ENCODE measurements at regions not wholly inside any gene's neighbourhood (a gene's known extent, or its start where the extent isn't known, plus 50 kb on each side); places are given as distances from the start of the nearest gene placed in this dataset.

DNA sequence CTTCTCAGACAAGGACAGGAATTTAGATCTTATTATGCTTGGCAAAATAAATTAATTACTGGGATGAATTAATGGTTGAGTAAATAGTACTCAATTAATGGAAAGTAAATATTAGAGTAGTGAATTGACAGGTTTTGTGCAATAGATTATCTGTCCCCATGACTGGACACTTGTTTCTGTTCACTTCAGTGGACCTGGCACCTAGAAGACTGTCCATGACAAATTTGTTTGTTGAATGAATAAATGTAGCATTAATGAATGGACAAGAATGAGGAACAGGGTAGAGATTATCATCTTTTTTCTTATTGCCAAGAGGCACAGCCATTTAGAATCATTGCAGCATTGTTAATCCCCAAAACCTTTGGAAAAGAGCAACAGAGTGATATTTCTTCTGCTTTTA, 570.0 kb upstream of the CRIM1 start:
- TF ChIP-seq, protein P1, sequence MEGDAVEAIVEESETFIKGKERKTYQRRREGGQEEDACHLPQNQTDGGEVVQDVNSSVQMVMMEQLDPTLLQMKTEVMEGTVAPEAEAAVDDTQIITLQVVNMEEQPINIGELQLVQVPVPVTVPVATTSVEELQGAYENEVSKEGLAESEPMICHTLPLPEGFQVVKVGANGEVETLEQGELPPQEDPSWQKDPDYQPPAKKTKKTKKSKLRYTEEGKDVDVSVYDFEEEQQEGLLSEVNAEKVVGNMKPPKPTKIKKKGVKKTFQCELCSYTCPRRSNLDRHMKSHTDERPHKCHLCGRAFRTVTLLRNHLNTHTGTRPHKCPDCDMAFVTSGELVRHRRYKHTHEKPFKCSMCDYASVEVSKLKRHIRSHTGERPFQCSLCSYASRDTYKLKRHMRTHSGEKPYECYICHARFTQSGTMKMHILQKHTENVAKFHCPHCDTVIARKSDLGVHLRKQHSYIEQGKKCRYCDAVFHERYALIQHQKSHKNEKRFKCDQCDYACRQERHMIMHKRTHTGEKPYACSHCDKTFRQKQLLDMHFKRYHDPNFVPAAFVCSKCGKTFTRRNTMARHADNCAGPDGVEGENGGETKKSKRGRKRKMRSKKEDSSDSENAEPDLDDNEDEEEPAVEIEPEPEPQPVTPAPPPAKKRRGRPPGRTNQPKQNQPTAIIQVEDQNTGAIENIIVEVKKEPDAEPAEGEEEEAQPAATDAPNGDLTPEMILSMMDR (IDR thresholded peaks at IDR 0.05) = no peak
- DNase-seq (ENCODE audit: low spot score) = no peak
- no peak for ATAC-seq (ENCODE audit: low FRiP score)

- ATAC-seq (ENCODE audit: low FRiP score) (no peak), DNase-seq (ENCODE audit: low spot score) (no peak)
- TF ChIP-seq, protein P1 (IDR thresholded peaks at IDR 0.05) = no peak
Observed at GRCh38 chr2:35784777-35785176, 570.8 kb upstream of the CRIM1 start.

GRCh38 chr2:35783723-35784122, 571.9 kb upstream of the CRIM1 start:
- TF ChIP-seq, protein P1 (IDR thresholded peaks at IDR 0.05) = no peak
- no peak for DNase-seq (ENCODE audit: low spot score)
- ATAC-seq (ENCODE audit: low FRiP score) = no peak

DNA sequence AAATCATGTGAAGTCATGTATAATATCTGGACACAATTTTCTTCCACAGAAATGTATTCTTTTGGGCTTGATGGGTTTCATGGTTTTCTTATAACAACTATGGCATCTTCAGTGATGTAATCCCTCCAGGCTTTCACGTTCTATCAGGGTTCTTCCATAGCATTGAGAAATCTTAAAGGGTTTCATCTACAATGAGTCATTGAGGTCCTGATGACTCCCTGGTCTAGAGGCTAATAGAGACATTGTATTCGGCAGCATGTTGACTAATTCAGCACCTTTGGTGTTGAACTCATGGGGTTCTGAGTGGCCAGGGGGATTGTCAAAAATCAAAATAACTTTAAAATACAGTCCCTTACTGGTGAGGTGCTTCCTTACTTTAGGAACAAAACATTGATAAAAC, 614.0 kb upstream of the CRIM1 start:
- DNase-seq (ENCODE audit: low spot score) = no peak
- TF ChIP-seq, protein P1 (IDR thresholded peaks at IDR 0.05) = no peak
- ATAC-seq (ENCODE audit: low FRiP score) = no peak

- no peak for DNase-seq (ENCODE audit: low spot score)
- TF ChIP-seq, protein P1 (IDR thresholded peaks at IDR 0.05) = no peak
- ATAC-seq (ENCODE audit: low FRiP score) = no peak
Observed at GRCh38 chr2:35731674-35732073, 623.9 kb upstream of the CRIM1 start.

GRCh38 chr2:35714883-35715282, 640.7 kb upstream of the CRIM1 start:
- ATAC-seq (ENCODE audit: low FRiP score) (no peak), DNase-seq (ENCODE audit: low spot score) (no peak)
- TF ChIP-seq, protein P1 (IDR thresholded peaks at IDR 0.05) = no peak

- TF ChIP-seq, protein P1 (IDR thresholded peaks at IDR 0.05) = no peak
- ATAC-seq (ENCODE audit: low FRiP score) = no peak
- DNase-seq (ENCODE audit: low spot score) = no peak
Observed at GRCh38 chr2:35708411-35708923, 647.1 kb upstream of the CRIM1 start.

Measured in omental fat pad (tissue), 3 donors.